ENCODE measurements at regions not wholly inside any gene's neighbourhood (a gene's known extent, or its start where the extent isn't known, plus 50 kb on each side); places are given as distances from the start of the nearest gene placed in this dataset.

DNA sequence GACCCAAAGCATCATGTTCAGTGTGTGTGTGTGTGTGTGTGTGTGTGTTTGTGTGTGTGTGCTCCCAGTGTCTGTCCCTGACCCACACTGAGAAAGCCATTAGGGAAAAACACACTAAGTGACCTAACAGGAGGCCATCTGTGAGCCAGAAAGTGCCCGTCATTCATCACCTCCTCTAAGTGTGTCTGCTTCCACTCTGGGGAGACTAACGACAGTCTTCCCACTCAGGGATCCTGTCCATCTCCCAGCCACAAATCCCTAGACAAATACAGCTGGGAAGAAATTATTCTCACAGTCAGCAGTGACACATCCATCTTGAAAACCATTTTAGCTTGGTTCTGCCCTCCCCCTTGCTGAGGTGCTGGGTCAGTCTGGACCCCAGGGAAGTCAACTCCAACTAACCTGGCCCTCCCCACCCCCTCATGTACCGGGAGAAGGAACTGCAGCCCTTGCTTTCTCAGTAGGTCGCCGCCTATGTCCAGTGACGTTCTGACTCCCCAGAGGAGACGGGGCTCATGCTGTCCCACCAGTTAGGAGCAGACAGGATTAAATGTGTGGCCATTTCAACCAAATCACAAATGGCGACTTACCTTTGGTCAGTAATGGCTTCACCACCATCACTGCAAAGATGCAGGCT lies 296.5 kb upstream of the ZNF32 start:
- TF ChIP-seq, protein P1, sequence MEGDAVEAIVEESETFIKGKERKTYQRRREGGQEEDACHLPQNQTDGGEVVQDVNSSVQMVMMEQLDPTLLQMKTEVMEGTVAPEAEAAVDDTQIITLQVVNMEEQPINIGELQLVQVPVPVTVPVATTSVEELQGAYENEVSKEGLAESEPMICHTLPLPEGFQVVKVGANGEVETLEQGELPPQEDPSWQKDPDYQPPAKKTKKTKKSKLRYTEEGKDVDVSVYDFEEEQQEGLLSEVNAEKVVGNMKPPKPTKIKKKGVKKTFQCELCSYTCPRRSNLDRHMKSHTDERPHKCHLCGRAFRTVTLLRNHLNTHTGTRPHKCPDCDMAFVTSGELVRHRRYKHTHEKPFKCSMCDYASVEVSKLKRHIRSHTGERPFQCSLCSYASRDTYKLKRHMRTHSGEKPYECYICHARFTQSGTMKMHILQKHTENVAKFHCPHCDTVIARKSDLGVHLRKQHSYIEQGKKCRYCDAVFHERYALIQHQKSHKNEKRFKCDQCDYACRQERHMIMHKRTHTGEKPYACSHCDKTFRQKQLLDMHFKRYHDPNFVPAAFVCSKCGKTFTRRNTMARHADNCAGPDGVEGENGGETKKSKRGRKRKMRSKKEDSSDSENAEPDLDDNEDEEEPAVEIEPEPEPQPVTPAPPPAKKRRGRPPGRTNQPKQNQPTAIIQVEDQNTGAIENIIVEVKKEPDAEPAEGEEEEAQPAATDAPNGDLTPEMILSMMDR (IDR thresholded peaks at IDR 0.05) = no peak
- no peak for TF ChIP-seq POLR2A (IDR thresholded peaks at IDR 0.05)
- TF ChIP-seq POLR2AphosphoS5 (IDR thresholded peaks at IDR 0.05) = no peak
